Body of pancreas (tissue), 4 donors: ENCODE measurements at regions not wholly inside any gene's neighbourhood (a gene's known extent, or its start where the extent isn't known, plus 50 kb on each side); places are given as distances from the start of the nearest gene placed in this dataset.
"Not testable (repeated sequence)": the region's sequence is repeated elsewhere in the genome, so short reads cannot be mapped to it uniquely, and the experiment has no call there.

ENCODE experiments used
- ATAC-seq: fragments of 150-250 bp; one replicate; pipeline ENCODE4 v1.9.1; 2016
- DNase-seq, 4 donors: peaks; one replicate each; pipeline ENCODE4 v3.0.0-alpha.2; 2019
- H3K27ac ChIP-seq, 4 donors: fragments of 200-600 bp; sonication (generic); 1 replicate in 3 of 4; 2 replicates in 1 of 4; pipeline versions ENCODE4 v1.5.1 to v1.6.1; 2016 to 2019; ENCODE audit warnings: mild to moderate bottlenecking in 1 of 4, mixed read lengths in 1 of 4, moderate library complexity in 1 of 4
- H3K27me3 ChIP-seq, 2 donors: fragments of 200-600 bp; sonication (generic); one replicate each; pipeline ENCODE4 v1.6.0; 2016; ENCODE audit warnings: mild to moderate bottlenecking in 1 of 2
- H3K36me3 ChIP-seq, 2 donors: fragments of 200-600 bp; sonication (generic); replicated peaks in 1 of 2; 2 replicates each; pipeline ENCODE4 v1.5.1; 2016; ENCODE audit warnings: low read depth in 2 of 2; ENCODE audit not compliant: insufficient read depth in 1 of 2
- H3K4me1 ChIP-seq: fragments of 200-600 bp; sonication (generic); one replicate; pipeline ENCODE4 v1.6.0; 2016
- H3K4me3 ChIP-seq, 2 donors: fragments of 200-600 bp; sonication (generic); 1 replicate in 1 of 2; 2 replicates in 1 of 2; pipeline ENCODE4 v1.5.1; 2016 to 2019
- H3K9me3 ChIP-seq, 3 donors: fragments of 200-600 bp; sonication (generic); 1 replicate in 2 of 3; 2 replicates in 1 of 3; pipeline ENCODE4 v1.5.1; 2016
- POLR2A ChIP-seq, 3 donors: fragments of 450-650 bp; IDR thresholded peaks; one replicate each; pipeline ENCODE4 v1.6.1; 2016; ENCODE audit warnings: antibody characterized with exemption in 3 of 3, mild to moderate bottlenecking in 2 of 3
- WGBS, 2 donors: methylation state at CpG; one replicate each; pipeline ENCODE4 v1.1.5; 2017; 5-methylcytosine and 5-hydroxymethylcytosine counted together
- intact Hi-C: fragments of 100-400 bp; cut with DNase I; formaldehyde crosslinking; loops from one replicate; pipeline ENCODE4 v1.15.1; 2023
- TF ChIP-seq, protein P1 (sequence below), 7 experiments: fragments of 450-650 bp in 4 of 7; fragments of 200-600 bp in 3 of 7; sonication (generic) in 3 of 7; IDR thresholded peaks; one replicate each; pipeline ENCODE4 v1.5.1; 2016 to 2019; ENCODE audit warnings: antibody characterized with exemption in 7 of 7

DNA sequence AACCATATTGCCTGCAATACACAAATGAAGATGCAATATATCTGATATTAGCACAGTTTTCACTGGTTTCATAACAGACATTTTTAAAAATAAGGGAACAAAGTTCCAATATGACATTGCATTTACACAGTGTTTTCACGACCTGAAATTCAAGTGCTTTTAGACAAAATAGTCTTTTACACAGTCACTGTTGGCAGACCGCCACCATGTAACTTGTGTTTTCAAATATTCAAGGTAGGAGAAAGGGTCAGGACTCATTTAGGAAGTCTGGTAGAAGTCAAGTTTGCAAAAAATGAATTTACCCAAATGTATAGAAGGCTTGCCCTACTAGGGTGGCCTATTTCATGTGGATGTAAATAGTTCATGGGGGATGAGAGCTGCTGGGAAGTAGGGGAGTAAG lies 98.1 kb upstream of the TAS2R1 start:
- 53 to 64% methylated on average over 2 of the region's 2 CpGs for WGBS, 2 donors
- H3K4me3 ChIP-seq, result no peak overlapping the region
- no peaks in the 10 kb centered on the region for H3K36me3 ChIP-seq
- H3K27me3 ChIP-seq, result no peaks in the 10 kb centered on the region
- no peaks in the 10 kb centered on the region for H3K4me1 ChIP-seq
- H3K27ac ChIP-seq, result no peak overlapping the region
- intact Hi-C loops, result no loop called here
- TF ChIP-seq, protein P1, sequence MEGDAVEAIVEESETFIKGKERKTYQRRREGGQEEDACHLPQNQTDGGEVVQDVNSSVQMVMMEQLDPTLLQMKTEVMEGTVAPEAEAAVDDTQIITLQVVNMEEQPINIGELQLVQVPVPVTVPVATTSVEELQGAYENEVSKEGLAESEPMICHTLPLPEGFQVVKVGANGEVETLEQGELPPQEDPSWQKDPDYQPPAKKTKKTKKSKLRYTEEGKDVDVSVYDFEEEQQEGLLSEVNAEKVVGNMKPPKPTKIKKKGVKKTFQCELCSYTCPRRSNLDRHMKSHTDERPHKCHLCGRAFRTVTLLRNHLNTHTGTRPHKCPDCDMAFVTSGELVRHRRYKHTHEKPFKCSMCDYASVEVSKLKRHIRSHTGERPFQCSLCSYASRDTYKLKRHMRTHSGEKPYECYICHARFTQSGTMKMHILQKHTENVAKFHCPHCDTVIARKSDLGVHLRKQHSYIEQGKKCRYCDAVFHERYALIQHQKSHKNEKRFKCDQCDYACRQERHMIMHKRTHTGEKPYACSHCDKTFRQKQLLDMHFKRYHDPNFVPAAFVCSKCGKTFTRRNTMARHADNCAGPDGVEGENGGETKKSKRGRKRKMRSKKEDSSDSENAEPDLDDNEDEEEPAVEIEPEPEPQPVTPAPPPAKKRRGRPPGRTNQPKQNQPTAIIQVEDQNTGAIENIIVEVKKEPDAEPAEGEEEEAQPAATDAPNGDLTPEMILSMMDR (IDR thresholded peaks at IDR 0.05), result no peak
- TF ChIP-seq POLR2A (IDR thresholded peaks at IDR 0.05), result no peak
- no peaks in the 10 kb centered on the region for H3K9me3 ChIP-seq
- DNase-seq, result no peak
- ATAC-seq, result no peak

DNA sequence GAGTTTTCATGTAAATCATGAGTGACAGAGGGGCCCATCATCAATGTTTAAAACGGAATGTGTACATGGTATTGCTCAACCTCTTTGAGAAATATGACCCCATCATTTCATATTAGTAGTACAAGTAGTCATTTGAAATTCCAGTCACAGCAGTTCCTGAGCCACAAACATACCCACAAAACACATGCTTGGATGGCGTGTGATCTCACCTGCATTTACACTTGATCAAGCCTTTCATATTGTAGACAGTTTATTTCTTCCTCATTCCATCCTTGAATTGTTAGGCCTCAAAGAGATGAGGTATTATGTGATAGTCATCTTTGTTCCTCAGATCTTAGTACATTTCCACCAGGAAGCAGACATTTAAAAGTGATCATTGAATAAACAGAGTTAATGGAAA lies 96.8 kb upstream of the TAS2R1 start:
- TF ChIP-seq, protein P1 (IDR thresholded peaks at IDR 0.05), result no peak
- no peak for TF ChIP-seq POLR2A (IDR thresholded peaks at IDR 0.05)
- Histone ChIP-seq H3K36me3 (no peaks in the 10 kb centered on the region), H3K27me3 (no peaks in the 10 kb centered on the region), H3K9me3 (no peaks in the 10 kb centered on the region), H3K4me1 (no peaks in the 10 kb centered on the region), H3K27ac (no peak overlapping the region), H3K4me3 (no peak overlapping the region)
- DNase-seq (no peak), ATAC-seq (no peak)
- intact Hi-C loops, result no loop called here
- 61 to 76% methylated on average over 2 of the region's 2 CpGs for WGBS, 2 donors

DNA sequence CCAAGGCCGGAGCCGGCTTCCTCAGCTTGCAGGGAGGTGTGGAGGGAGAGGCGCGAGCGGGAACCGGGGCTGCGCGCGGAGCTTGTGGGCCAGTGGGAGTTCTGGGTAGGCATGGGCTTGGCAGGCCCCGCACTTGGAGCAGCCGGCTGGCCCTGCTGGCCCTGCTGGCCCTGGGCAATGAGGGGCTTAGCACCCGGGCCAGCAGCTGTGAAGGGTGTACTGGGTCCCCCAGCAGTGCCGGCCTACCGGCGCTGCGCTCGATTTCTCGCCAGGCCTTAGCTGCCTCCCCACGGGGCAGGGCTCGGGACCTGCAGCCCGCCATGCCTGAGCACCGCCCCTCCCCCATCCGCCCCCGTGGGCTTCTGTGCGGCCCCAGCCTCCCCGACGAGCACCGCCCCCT lies 95.1 kb upstream of the TAS2R1 start:
- H3K4me1 ChIP-seq, intact Hi-C loops, ATAC-seq, H3K9me3 ChIP-seq, H3K27me3 ChIP-seq, DNase-seq, H3K4me3 ChIP-seq, H3K27ac ChIP-seq, H3K36me3 ChIP-seq: not testable (repeated sequence)
- 87 to 97% methylated on average over 12 of the region's 28 CpGs for WGBS, 2 donors

DNA sequence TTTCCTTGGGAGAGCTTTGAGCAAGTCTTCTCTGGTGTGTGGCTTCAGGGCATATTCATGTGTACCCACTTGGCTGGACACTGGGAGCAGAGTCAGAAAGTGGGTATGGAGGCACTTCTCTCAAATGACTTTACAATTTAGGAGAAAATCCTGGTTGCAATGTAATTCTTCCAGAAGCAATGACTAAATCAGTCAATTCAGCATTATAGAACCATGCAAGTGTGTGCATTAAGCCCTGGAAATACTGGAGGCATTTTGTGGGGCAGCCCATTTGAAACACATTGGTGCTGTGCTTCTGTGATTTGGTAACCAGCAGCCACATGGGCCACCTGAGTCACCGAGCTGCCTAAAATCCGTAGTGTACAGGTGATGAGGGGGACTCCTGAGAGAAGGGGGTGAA lies 94.6 kb upstream of the TAS2R1 start:
- Histone ChIP-seq H3K4me1 (no peaks in the 10 kb centered on the region), H3K36me3 (no peaks in the 10 kb centered on the region), H3K9me3 (no peaks in the 10 kb centered on the region), H3K4me3 (no peak overlapping the region), H3K27ac (no peak overlapping the region), H3K27me3 (no peaks in the 10 kb centered on the region)
- TF ChIP-seq POLR2A (IDR thresholded peaks at IDR 0.05), result no peak
- TF ChIP-seq, protein P1 (IDR thresholded peaks at IDR 0.05), result no peak
- ATAC-seq (no peak), DNase-seq (no peak)
- intact Hi-C loops, result no loop called here
- WGBS, 2 donors, result 67 to 95% methylated on average over 2 of the region's 2 CpGs

DNA sequence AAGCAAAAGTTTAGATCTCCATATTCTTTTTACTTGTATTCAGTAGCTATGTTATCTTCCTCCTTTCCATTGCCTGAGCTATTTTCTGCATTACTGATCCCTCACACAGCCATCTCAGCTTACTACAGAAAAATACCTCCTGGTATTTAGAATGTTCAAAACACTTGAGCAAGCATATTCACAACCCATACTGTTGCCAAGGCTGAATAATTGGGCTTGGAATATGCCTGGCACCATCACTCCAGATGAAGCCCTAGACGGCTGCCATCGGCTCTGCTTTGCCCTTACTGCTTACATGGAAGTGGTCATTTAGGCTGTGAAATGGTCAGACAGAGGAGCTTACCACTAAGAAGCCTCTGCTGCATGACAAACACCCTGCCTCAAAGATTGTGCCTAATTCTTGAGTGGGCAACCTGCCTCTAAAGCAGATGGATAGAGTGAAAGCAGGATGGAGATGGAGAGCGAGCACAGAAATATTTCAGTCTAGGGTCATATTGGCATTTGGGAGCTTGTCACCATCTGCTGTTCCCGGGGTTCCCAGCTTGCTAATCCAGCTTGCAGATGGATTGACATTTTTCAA lies 92.5 kb upstream of the TAS2R1 start:
- no peak overlapping the region for H3K4me3 ChIP-seq
- intact Hi-C loops, result no loop called here
- no peaks in the 10 kb centered on the region for H3K9me3 ChIP-seq
- 75 to 84% methylated on average over 4 of the region's 4 CpGs for WGBS, 2 donors
- no peak for TF ChIP-seq POLR2A (IDR thresholded peaks at IDR 0.05)
- TF ChIP-seq, protein P1 (IDR thresholded peaks at IDR 0.05), result no peak
- H3K36me3 ChIP-seq, result no peaks in the 10 kb centered on the region
- no peak for DNase-seq
- ATAC-seq, result no peak
- H3K4me1 ChIP-seq, result no peaks in the 10 kb centered on the region
- H3K27ac ChIP-seq, result no peak overlapping the region
- H3K27me3 ChIP-seq, result no peaks in the 10 kb centered on the region
